K562 (cell line): ENCODE measurements at regions not wholly inside any gene's neighbourhood (a gene's known extent, or its start where the extent isn't known, plus 50 kb on each side); places are given as distances from the start of the nearest gene placed in this dataset.

Source experiments
- ATAC-seq: fragments of 200-7000 bp; cut with Tn5 transposase; 3 replicates; pipeline ENCODE4 v1.9.1; 2020; ENCODE audit warnings: moderate library complexity
- BruUV-seq: library from RNA; stranded (reverse); fragments of 400-500 nt; replicated peaks from 2 replicates; lab custom pipeline; 2021; lab: Mats Ljungman, UMichigan
- CTCF ChIA-PET: fragments of 300-600 bp; formaldehyde crosslinking; extraction: SDS; loops from one replicate; lab custom pipeline; 2021; ENCODE audit warnings: low intra/inter-chr PET ratio; lab: Yijun Ruan, JAX
- POLR2A ChIA-PET: fragments of 300-600, 350-650 bp; sonication (Branson Sonifier 250); formaldehyde crosslinking; extraction: SDS; loops from one replicate; lab custom pipeline; 2021; ENCODE audit warnings: antibody characterized with exemption, inconsistent platforms; lab: Yijun Ruan, JAX
- DNase-seq, 4 experiments: peaks; one replicate each; pipeline versions ENCODE4 v3.0.0 to v3.0.0-alpha.2; 2011 to 2018; ENCODE audit warnings: low spot score in 3 of 4, mixed read lengths in 3 of 4; ENCODE audit errors: extremely low read depth in 1 of 4
- FAIRE-seq: peaks from 2 replicates; lab custom pipeline; 2011; peaks lifted over from hg19 to GRCh38; lab: Jason Lieb, UNC
- H2AFZ ChIP-seq: 2 replicates; pipeline ENCODE4 v1.6.0; 2011; ENCODE audit warnings: low read depth, low read length, control low read depth, inconsistent platforms
- H3K27ac ChIP-seq: fragments of 200-600 bp; 3 replicates; pipeline ENCODE4 v1.8.0; 2011; ENCODE audit warnings: low read depth, mild to moderate bottlenecking, control low read depth, inconsistent platforms, low read length, moderate library complexity, mixed read lengths; ENCODE audit errors: extremely low read depth
- H3K27me3 ChIP-seq, 2 experiments: fragments of 300-600 bp in 1 of 2; 2 replicates in 1 of 2; 3 replicates in 1 of 2; pipeline versions ENCODE4 v1.6.0 to v1.8.0; 2011; ENCODE audit warnings: inconsistent platforms in 2 of 2, low read length in 2 of 2, mild to moderate bottlenecking in 1 of 2, mixed read lengths in 1 of 2, moderate library complexity in 1 of 2; ENCODE audit not compliant: control insufficient read depth in 2 of 2, insufficient read depth in 2 of 2
- H3K36me3 ChIP-seq: fragments of 300-600 bp; 3 replicates; pipeline ENCODE4 v1.8.0; 2011; ENCODE audit warnings: mild to moderate bottlenecking, low read length, inconsistent platforms; ENCODE audit not compliant: control insufficient read depth, insufficient read depth
- H3K4me1 ChIP-seq, 2 experiments: fragments of 200-600 bp in 1 of 2; replicated peaks in 1 of 2; 2 replicates in 1 of 2; 3 replicates in 1 of 2; pipeline versions ENCODE4 v1.5.1 to v1.8.0; 2011; ENCODE audit warnings: inconsistent platforms in 2 of 2, low read length in 2 of 2, mild to moderate bottlenecking in 1 of 2, mixed read lengths in 1 of 2, moderate library complexity in 1 of 2; ENCODE audit not compliant: control insufficient read depth in 2 of 2, insufficient read depth in 2 of 2
- H3K4me2 ChIP-seq: 2 replicates; pipeline ENCODE4 v1.6.1; 2011; ENCODE audit warnings: low read length, control low read depth, inconsistent platforms, mixed read lengths; ENCODE audit not compliant: insufficient read depth
- H3K4me3 ChIP-seq: fragments of 200-600 bp; sonication (generic), shearing (Covaris generic); 2 replicates; pipeline ENCODE4 v1.5.1; 2016; ENCODE audit warnings: control low read depth, inconsistent platforms
- H3K79me2 ChIP-seq: fragments of 200-600 bp; 3 replicates; pipeline ENCODE4 v1.8.0; 2011; ENCODE audit warnings: low read length, inconsistent platforms; ENCODE audit not compliant: control insufficient read depth, insufficient read depth
- H3K9ac ChIP-seq, 2 experiments: 2 replicates each; pipeline versions ENCODE4 v1.6.0 to v1.6.1; 2011; ENCODE audit warnings: low read depth in 2 of 2, low read length in 2 of 2, control low read depth in 1 of 2, inconsistent platforms in 1 of 2, mild to moderate bottlenecking in 1 of 2, mixed read lengths in 1 of 2; ENCODE audit not compliant: insufficient read depth in 1 of 2
- H3K9me1 ChIP-seq: one replicate; pipeline ENCODE4 v1.6.0; 2011; ENCODE audit warnings: inconsistent platforms, mild to moderate bottlenecking, low read length, moderate library complexity; ENCODE audit not compliant: control insufficient read depth, insufficient read depth
- H3K9me3 ChIP-seq: replicated peaks from 2 replicates; pipeline ENCODE4 v1.5.1; 2011; ENCODE audit warnings: low read depth, low read length, inconsistent platforms; ENCODE audit not compliant: control insufficient read depth, insufficient read depth
- H4K20me1 ChIP-seq: replicated peaks from 2 replicates; pipeline ENCODE4 v1.6.1; 2011; ENCODE audit warnings: low read length, inconsistent platforms, mixed read lengths; ENCODE audit not compliant: control insufficient read depth, insufficient read depth
- BHLHE40 ChIP-seq: IDR thresholded peaks from 2 replicates; pipeline ENCODE4 v1.6.1; 2011; ENCODE audit warnings: low read length, improper control_type of control experiment
- CREB5 ChIP-seq: fragments of 250-450 bp; sonication (Bioruptor Pico); IDR thresholded peaks from 2 replicates; pipeline ENCODE4 v1.5.0; 2020; ENCODE audit warnings: mild to moderate bottlenecking
- ESRRA ChIP-seq: fragments of 450-650 bp; IDR thresholded peaks from 2 replicates; pipeline ENCODE4 v1.6.1; 2014; ENCODE audit warnings: low read depth, mild to moderate bottlenecking, moderate library complexity, borderline replicate concordance
- MCM7 ChIP-seq, 2 experiments: fragments of 450-650 bp; IDR thresholded peaks; 2 replicates each; pipeline ENCODE4 v1.6.1; 2016 to 2018
- POLR3G ChIP-seq: IDR thresholded peaks from 2 replicates; pipeline ENCODE4 v1.6.1; 2011; ENCODE audit not compliant: insufficient read length, insufficient replicate concordance; ENCODE audit errors: extremely low read depth
- SMAD4 ChIP-seq: fragments of 250-450 bp; sonication (Bioruptor Pico); conservative IDR thresholded peaks from 2 replicates; pipeline ENCODE4 v1.8.0; 2021; ENCODE audit warnings: inconsistent platforms, mild to moderate bottlenecking, moderate library complexity
- SMC3 ChIP-seq: conservative IDR thresholded peaks from 2 replicates; pipeline ENCODE4 v1.6.1; 2011; ENCODE audit warnings: low read depth, low read length, improper control_type of control experiment; ENCODE audit not compliant: insufficient read depth
- TEAD4 ChIP-seq, 2 experiments: sonication (generic) in 1 of 2; formaldehyde crosslinking in 1 of 2; IDR thresholded peaks; 2 replicates each; pipeline versions ENCODE4 v1.6.1 to v1.8.0; 2012 to 2022; ENCODE audit warnings: borderline replicate concordance in 1 of 2, inconsistent platforms in 1 of 2, low read length in 1 of 2, mild to moderate bottlenecking in 1 of 2, missing genetic modification reagents in 1 of 2
- ZBED1 ChIP-seq: IDR thresholded peaks from 2 replicates; pipeline ENCODE4 v1.6.1; 2014
- ZNF766 ChIP-seq: fragments of 200-800 bp; sonication (Bioruptor generic); conservative IDR thresholded peaks from 2 replicates; pipeline ENCODE4 v1.6.1; 2016; ENCODE audit warnings: missing genetic modification characterization, missing compliant biosample characterization
- WGBS: fragments of 100-300 bp; shearing (Covaris generic); methylation state at CpG from one replicate; pipeline ENCODE4 v1.1.6; 2016; ENCODE audit warnings: low coverage, mixed read lengths; ENCODE audit not compliant: insufficient coverage; ENCODE audit errors: missing lambda C conversion rate; 5-methylcytosine and 5-hydroxymethylcytosine counted together
- in situ Hi-C: fragments of 300-500 bp; cut with MboI; formaldehyde crosslinking; loops from 4 replicates; pipeline ENCODE4 v1.15.0; 2018; ENCODE audit warnings: inconsistent platforms, mixed read lengths
- intact Hi-C: fragments of 100-400 bp; cut with micrococcal nuclease; formaldehyde crosslinking; loops from 2 replicates; pipeline ENCODE4 v1.14.2; 2022
- TF ChIP-seq, protein P1 (sequence below), 2 experiments: fragments of 250-450 bp in 1 of 2; fragments of 450-650 bp in 1 of 2; sonication (Bioruptor Pico) in 1 of 2; IDR thresholded peaks; 2 replicates each; pipeline versions ENCODE4 v1.6.1 to v1.8.0; 2016 to 2021; ENCODE audit warnings: mild to moderate bottlenecking in 2 of 2, moderate library complexity in 2 of 2, missing compliant biosample characterization in 1 of 2, missing genetic modification characterization in 1 of 2

DNA sequence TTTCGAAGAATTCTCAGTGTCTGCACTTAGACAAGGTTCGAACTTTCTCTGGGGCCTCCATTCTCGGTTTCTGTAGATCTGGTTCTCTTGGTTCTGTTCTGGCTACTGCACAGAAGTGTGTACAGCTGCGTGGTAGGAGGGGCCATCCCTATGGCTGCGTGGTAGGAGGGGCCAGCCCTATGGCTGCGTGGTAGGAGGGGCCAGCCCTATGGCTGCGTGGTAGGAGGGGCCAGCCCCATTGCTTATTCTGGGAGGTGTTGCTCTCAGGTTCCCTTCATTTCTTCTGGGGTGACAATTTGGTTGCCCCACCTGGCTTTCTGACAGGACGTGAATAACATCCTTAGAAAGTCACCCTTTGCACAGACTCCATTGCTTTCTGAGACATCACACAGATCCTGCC, 65.2 kb upstream of the CHST15 start:
- ATAC-seq (peak; percentile 73), DNase-seq (peak in 2 of 4 experiments; percentile 8 to 9), FAIRE-seq (no peak)
- Histone ChIP-seq H3K4me2 (no peak overlapping the region), H3K4me1 (no peaks in the 10 kb centered on the region), H3K36me3 (no peaks in the 10 kb centered on the region), H3K4me3 (no peak overlapping the region), H3K27me3 (peaks cover 0 to 10% of the 10 kb centered on the region in 2 experiments; a peak in 1 of 5 replicates), H3K9ac (no peak overlapping the region), H3K27ac (no peak overlapping the region), H3K9me1 (no peaks in the 10 kb centered on the region), H3K79me2 (no peaks in the 10 kb centered on the region), H2AFZ (no peak overlapping the region), H3K9me3 (no peaks in the 10 kb centered on the region; the same call in 1 of the 2 replicates), H4K20me1 (no peaks in the 10 kb centered on the region)
- BruUV-seq = no TSS peak
- ChIA-PET CTCF (no interaction called here), POLR2A (no interaction called here)
- intact Hi-C loops = no loop called here
- in situ Hi-C loops = no loop called here
- no peak for TF ChIP-seq BHLHE40
- WGBS = 0% methylated on average over 8 of the region's 8 CpGs

- H3K4me2 ChIP-seq = no peak overlapping the region
- no peak overlapping the region for H3K27ac ChIP-seq
- no peaks in the 10 kb centered on the region for H3K4me1 ChIP-seq
- BruUV-seq = no TSS peak
- no peak overlapping the region for H3K4me3 ChIP-seq
- DNase-seq = no peak
- no peaks in the 10 kb centered on the region for H3K36me3 ChIP-seq
- H4K20me1 ChIP-seq = no peaks in the 10 kb centered on the region
- H3K9me1 ChIP-seq = no peaks in the 10 kb centered on the region
- H3K79me2 ChIP-seq = no peaks in the 10 kb centered on the region
- no peak for FAIRE-seq
- in situ Hi-C loops = no loop called here
- no peak overlapping the region for H3K9ac ChIP-seq
- no peak for ATAC-seq
- 0% methylated on average over 4 of the region's 4 CpGs for WGBS
- ChIA-PET CTCF (no interaction called here), POLR2A (no interaction called here)
- intact Hi-C loops = no loop called here
- no peaks in the 10 kb centered on the region; the same call in 1 of the 2 replicates for H3K9me3 ChIP-seq
- H2AFZ ChIP-seq = no peak overlapping the region
- TF ChIP-seq ZBED1 = no peak
- TF ChIP-seq, protein P1, sequence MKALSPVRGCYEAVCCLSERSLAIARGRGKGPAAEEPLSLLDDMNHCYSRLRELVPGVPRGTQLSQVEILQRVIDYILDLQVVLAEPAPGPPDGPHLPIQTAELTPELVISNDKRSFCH (CRISPR knock-in tag; IDR thresholded peaks at IDR 0.05) = no peak
- TF ChIP-seq, protein P1 (tag; IDR thresholded peaks at IDR 0.05) = no peak
- TF ChIP-seq SMC3 = no peak
- TF ChIP-seq ESRRA = no peak
- no peak for TF ChIP-seq TEAD4 (IDR thresholded peaks at IDR 0.05; ENCODE audit: low read length)
- TF ChIP-seq TEAD4 (CRISPR knock-in tag; IDR thresholded peaks at IDR 0.05; ENCODE audit: borderline replicate concordance) = no peak
- TF ChIP-seq MCM7 (IDR thresholded peaks at IDR 0.05) = no peak
- no peak for TF ChIP-seq CREB5 (CRISPR knock-in tag)
- no peak for TF ChIP-seq ZNF766 (CRISPR knock-in tag)
- TF ChIP-seq SMAD4 (CRISPR knock-in tag) = no peak
- TF ChIP-seq POLR3G = no peak
- peaks cover 0 to 10% of the 10 kb centered on the region in 2 experiments; a peak in 1 of 5 replicates for H3K27me3 ChIP-seq
These were observed 63.9 kb upstream of the CHST15 start for GRCh38 chr10:124157271-124157681.
